LNCaP clone FGC (cell line): ENCODE measurements at regions not wholly inside any gene's neighbourhood (a gene's known extent, or its start where the extent isn't known, plus 50 kb on each side); places are given as distances from the start of the nearest gene placed in this dataset.

Experiments
- DNase-seq: peaks from one replicate; pipeline ENCODE4 v3.0.0-alpha.2; 2011; ENCODE audit warnings: low read depth
- H3K4me3 ChIP-seq: 2 replicates; pipeline ENCODE4 v1.5.1; 2011; ENCODE audit warnings: mild to moderate bottlenecking, low read depth, low read length, control low read depth
- CTCF ChIP-seq: IDR thresholded peaks from 2 replicates; pipeline ENCODE4 v1.5.1; 2012; ENCODE audit warnings: mild to moderate bottlenecking; ENCODE audit not compliant: control insufficient read depth, insufficient read depth; ENCODE audit errors: extremely low read depth

GRCh38 chr10:131532291-131532690 lies 220.8 kb upstream of the TCERG1L start:
- no peak for TF ChIP-seq CTCF
- DNase-seq: no peak

GRCh38 chr10:131532745-131533341 lies 221.3 kb upstream of the TCERG1L start:
- TF ChIP-seq CTCF: no peak
- no peak for DNase-seq
- no peak overlapping the region for H3K4me3 ChIP-seq

More at GRCh38 chr10:131532291-131532690, 220.8 kb upstream of the TCERG1L start:
- H3K4me3 ChIP-seq: no peak overlapping the region

DNA sequence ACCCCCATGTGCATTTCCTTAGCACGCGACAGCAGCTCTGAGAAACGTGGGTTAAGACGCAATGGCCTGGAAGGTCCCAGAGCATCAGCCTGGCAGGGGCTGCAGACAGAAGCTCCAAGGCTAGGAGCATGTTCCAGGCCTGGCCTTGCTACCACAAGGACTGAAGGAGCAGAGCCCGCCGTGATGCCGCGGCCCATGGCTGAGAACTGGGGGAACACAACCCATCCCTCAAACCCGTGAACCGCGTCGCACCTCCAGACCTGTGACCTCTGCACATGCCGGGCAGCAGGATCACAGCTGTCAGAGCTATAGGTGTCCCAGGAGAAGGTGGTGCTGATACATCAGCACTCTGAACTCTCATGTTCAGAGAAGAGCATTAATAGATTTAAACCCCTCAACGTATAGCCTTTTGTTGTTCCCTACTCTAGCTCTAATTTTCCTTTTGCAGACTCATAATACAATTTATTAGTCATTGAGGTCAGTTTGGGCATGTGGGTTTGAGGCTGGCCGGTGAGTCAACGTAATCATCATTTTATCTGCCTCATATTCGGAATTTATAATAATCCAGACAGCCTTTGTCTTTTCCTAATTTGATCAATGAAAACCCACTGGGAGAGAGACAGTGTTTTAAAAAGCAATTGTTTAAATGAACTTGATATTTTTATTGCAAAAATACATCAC lies 222.5 kb upstream of the TCERG1L start:
- no peak for TF ChIP-seq CTCF
- no peak overlapping the region for H3K4me3 ChIP-seq
- no peak for DNase-seq

- no peak overlapping the region for H3K4me3 ChIP-seq
- no peak for DNase-seq
- TF ChIP-seq CTCF: no peak
These were observed 223.3 kb upstream of the TCERG1L start for GRCh38 chr10:131534836-131535235.

- no peak overlapping the region for H3K4me3 ChIP-seq
- no peak for DNase-seq
- no peak for TF ChIP-seq CTCF
These were observed 225.2 kb upstream of the TCERG1L start for GRCh38 chr10:131536676-131537075.

DNA sequence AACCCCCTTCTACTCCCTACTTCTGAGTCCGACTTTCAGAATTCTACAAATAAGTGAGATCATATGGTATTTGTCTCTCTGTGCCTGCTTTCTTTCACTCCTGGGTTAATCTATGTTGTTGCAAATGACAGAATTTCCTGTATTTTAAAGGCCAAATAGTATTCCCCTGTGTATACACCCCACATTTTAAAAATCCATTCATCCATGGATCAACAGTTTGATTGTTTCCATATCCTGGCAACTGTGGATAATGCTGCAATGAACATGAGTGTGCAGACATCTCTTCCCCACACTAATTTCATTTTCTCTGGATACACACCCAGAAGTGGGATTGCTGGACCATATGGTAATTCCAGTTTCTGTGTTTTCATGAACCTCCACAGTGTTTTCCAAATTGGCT lies 225.8 kb upstream of the TCERG1L start:
- DNase-seq: no peak

More for the DNA sequence above, 225.8 kb upstream of the TCERG1L start:
- no peak overlapping the region for H3K4me3 ChIP-seq
- no peak for TF ChIP-seq CTCF
